AG04449 (cell line): ENCODE measurements at regions not wholly inside any gene's neighbourhood (a gene's known extent, or its start where the extent isn't known, plus 50 kb on each side); places are given as distances from the start of the nearest gene placed in this dataset.

ENCODE experiments used
- CTCF ChIA-PET: fragments of 350-600 bp; formaldehyde crosslinking; extraction: SDS; loops from one replicate; lab custom pipeline; 2021; ENCODE audit warnings: antibody characterized with exemption; lab: Yijun Ruan, JAX
- POLR2A ChIA-PET: fragments of 400-600, 350-600 bp; formaldehyde crosslinking; extraction: SDS; loops from one replicate; lab custom pipeline; 2020; ENCODE audit warnings: antibody characterized with exemption, inconsistent platforms; lab: Yijun Ruan, JAX
- DNase-seq: peaks from one replicate; pipeline ENCODE4 v3.0.0-alpha.2; 2010; ENCODE audit warnings: low read depth, low spot score
- H3K4me3 ChIP-seq: 2 replicates; pipeline ENCODE4 v1.5.1; 2011; ENCODE audit warnings: low read depth, mild to moderate bottlenecking, control low read depth, low read length
- CTCF ChIP-seq: IDR thresholded peaks from one replicate; pipeline ENCODE4 v1.5.1; 2011; ENCODE audit warnings: mild to moderate bottlenecking, moderate library complexity, low read length, control low read depth, inconsistent platforms; ENCODE audit not compliant: insufficient read depth; ENCODE audit errors: missing control alignments

GRCh38 chr7:113394856-113395255 lies 276.5 kb upstream of the SMIM30 start:
- POLR2A ChIA-PET = no interaction called here
- CTCF ChIA-PET = no interaction called here
- DNase-seq = no peak
- TF ChIP-seq CTCF = no peak
- no peak overlapping the region for H3K4me3 ChIP-seq

GRCh38 chr7:113392841-113393540 lies 274.6 kb upstream of the SMIM30 start:
- DNase-seq = no peak
- CTCF ChIA-PET = no interaction called here
- H3K4me3 ChIP-seq = no peak overlapping the region
- POLR2A ChIA-PET = no interaction called here
- TF ChIP-seq CTCF = no peak

- CTCF ChIA-PET = no interaction called here
These were observed 274.1 kb upstream of the SMIM30 start for GRCh38 chr7:113392421-113392820.

GRCh38 chr7:113389112-113389646 lies 270.8 kb upstream of the SMIM30 start:
- no peak for DNase-seq
- POLR2A ChIA-PET = no interaction called here
- no peak overlapping the region for H3K4me3 ChIP-seq
- no peak for TF ChIP-seq CTCF
- CTCF ChIA-PET = interaction anchor here (0.8 kb wide), 1 partner anchor 230 kb away, joined by 3 read pairs; no protein-coding TSS in a partner anchor

More at GRCh38 chr7:113392421-113392820, 274.1 kb upstream of the SMIM30 start:
- POLR2A ChIA-PET = no interaction called here
- TF ChIP-seq CTCF = no peak
- no peak for DNase-seq
- no peak overlapping the region for H3K4me3 ChIP-seq

GRCh38 chr7:113383638-113384037 lies 265.3 kb upstream of the SMIM30 start:
- POLR2A ChIA-PET = no interaction called here
- CTCF ChIA-PET = no interaction called here
- TF ChIP-seq CTCF = no peak
- no peak for DNase-seq
- no peak overlapping the region for H3K4me3 ChIP-seq

GRCh38 chr7:113379746-113380145 lies 261.4 kb upstream of the SMIM30 start:
- no peak for TF ChIP-seq CTCF
- CTCF ChIA-PET = no interaction called here
- POLR2A ChIA-PET = no interaction called here
- DNase-seq = no peak
- H3K4me3 ChIP-seq = no peak overlapping the region
